Osteocyte (in vitro differentiated cells): ENCODE measurements at regions not wholly inside any gene's neighbourhood (a gene's known extent, or its start where the extent isn't known, plus 50 kb on each side); places are given as distances from the start of the nearest gene placed in this dataset.
A peak's percentile ranks its signal among the peaks of the same experiment; 100 is the strongest.

Source experiments
- DNase-seq: peaks from one replicate; pipeline ENCODE4 v3.0.0; 2021; ENCODE audit warnings: mixed read lengths; ENCODE audit not compliant: unreplicated experiment; ENCODE audit errors: extremely low spot score
- H3K27ac Mint-ChIP-seq: one replicate; pipeline ENCODE4 v1.8.0; 2021; ENCODE audit warnings: mild to moderate bottlenecking, mixed read lengths; ENCODE audit not compliant: unreplicated experiment
- H3K27me3 Mint-ChIP-seq: one replicate; pipeline ENCODE4 v1.8.0; 2021; ENCODE audit warnings: mixed read lengths; ENCODE audit not compliant: unreplicated experiment
- H3K36me3 Mint-ChIP-seq: one replicate; pipeline ENCODE4 v1.8.0; 2021; ENCODE audit warnings: mixed read lengths; ENCODE audit not compliant: unreplicated experiment
- H3K4me1 Mint-ChIP-seq: one replicate; pipeline ENCODE4 v1.8.0; 2021; ENCODE audit warnings: mixed read lengths; ENCODE audit not compliant: unreplicated experiment
- H3K4me3 Mint-ChIP-seq: one replicate; pipeline ENCODE4 v1.8.0; 2021; ENCODE audit warnings: mild to moderate bottlenecking, moderate library complexity, mixed read lengths; ENCODE audit not compliant: unreplicated experiment
- H3K9me3 Mint-ChIP-seq: one replicate; pipeline ENCODE4 v1.8.0; 2021; ENCODE audit warnings: mixed read lengths; ENCODE audit not compliant: unreplicated experiment
- CTCF ChIP-seq: fragments of 200-600 bp; sonication (generic); IDR thresholded peaks from 2 replicates; pipeline ENCODE4 v1.5.0; 2021; ENCODE audit warnings: antibody characterized with exemption, mild to moderate bottlenecking, moderate library complexity

DNA sequence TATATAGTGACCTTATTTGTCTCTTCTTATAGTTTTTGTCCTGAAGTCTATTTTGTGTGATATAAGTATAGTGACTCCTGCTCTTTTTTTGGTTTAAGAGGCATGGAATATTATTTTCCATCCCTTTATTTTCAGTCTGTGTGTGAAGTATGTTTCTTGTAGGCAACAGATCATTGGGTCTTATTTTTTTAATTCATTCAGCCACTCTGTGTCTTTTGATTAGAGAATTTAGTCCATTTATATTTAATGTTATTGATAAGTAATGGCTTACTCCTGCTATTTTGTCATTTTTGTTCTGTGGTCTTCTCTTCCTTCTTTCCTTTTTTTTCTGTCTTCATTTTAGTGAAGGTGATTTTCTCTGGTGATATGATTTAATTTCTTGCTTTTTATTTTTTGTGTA lies 51.4 kb upstream of the TOP1 start:
- Mint-ChIP-seq H3K9me3 (peaks cover 26% of the 10 kb centered on the region), H3K27me3 (peaks cover 41% of the 10 kb centered on the region), H3K36me3 (peaks cover 8% of the 10 kb centered on the region)

GRCh38 chr20:40978761-40979160 lies 49.9 kb upstream of the TOP1 start:
- Mint-ChIP-seq H3K36me3 (peaks cover 8% of the 10 kb centered on the region), H3K27ac (no peak overlapping the region), H3K4me1 (peaks cover 2% of the 10 kb centered on the region), H3K9me3 (peaks cover 26% of the 10 kb centered on the region), H3K27me3 (peaks cover 40% of the 10 kb centered on the region), H3K4me3 (no peak overlapping the region)
- no peak for TF ChIP-seq CTCF
- peak; percentile 8 for DNase-seq

More for the DNA sequence above, 51.4 kb upstream of the TOP1 start:
- Mint-ChIP-seq H3K4me1 (peaks cover 2% of the 10 kb centered on the region), H3K4me3 (no peak overlapping the region), H3K27ac (no peak overlapping the region)
- DNase-seq, result no peak
- TF ChIP-seq CTCF, result no peak
